Testis (tissue), 2 donors: ENCODE measurements at regions not wholly inside any gene's neighbourhood (a gene's known extent, or its start where the extent isn't known, plus 50 kb on each side); places are given as distances from the start of the nearest gene placed in this dataset.

Source experiments
- CTCF ChIP-seq, 3 experiments: fragments of 450-650 bp in 2 of 3; fragments of 200-600 bp in 1 of 3; sonication (generic) in 1 of 3; IDR thresholded peaks; one replicate each; pipeline ENCODE4 v1.5.1; 2016 to 2019; ENCODE audit warnings: antibody characterized with exemption in 3 of 3, mild to moderate bottlenecking in 2 of 3, moderate library complexity in 1 of 3
- POLR2A ChIP-seq: fragments of 450-650 bp; IDR thresholded peaks from one replicate; pipeline ENCODE4 v1.6.1; 2017; ENCODE audit warnings: antibody characterized with exemption, mild to moderate bottlenecking, moderate library complexity

- TF ChIP-seq CTCF (IDR thresholded peaks at IDR 0.05) (no peak), POLR2A (no peak)
These were observed 199.1 kb upstream of the ZNF618 start for GRCh38 chr9:113677057-113677456.
